Mucosa of descending colon (tissue), 3 donors: ENCODE measurements at regions not wholly inside any gene's neighbourhood (a gene's known extent, or its start where the extent isn't known, plus 50 kb on each side); places are given as distances from the start of the nearest gene placed in this dataset.

Experiments
- ATAC-seq: fragments of 200-7000 bp; cut with Tn5 transposase; one replicate; pipeline ENCODE4 v1.9.1; 2020; ENCODE audit warnings: mild to moderate bottlenecking, moderate library complexity
- DNase-seq, 3 donors: peaks; one replicate each; pipeline ENCODE4 v3.0.0-alpha.2; 2020
- H3K36me3 ChIP-seq: fragments of 200-600 bp; one replicate; pipeline ENCODE4 v1.8.0; 2021; ENCODE audit warnings: low read depth, mild to moderate bottlenecking
- H3K4me1 ChIP-seq: fragments of 200-600 bp; one replicate; pipeline ENCODE4 v1.8.0; 2021; ENCODE audit warnings: low read depth, mild to moderate bottlenecking
- H3K4me3 ChIP-seq: fragments of 200-600 bp; one replicate; pipeline ENCODE4 v1.8.0; 2021; ENCODE audit warnings: mild to moderate bottlenecking
- H3K9me3 ChIP-seq: fragments of 200-600 bp; one replicate; pipeline ENCODE4 v1.8.0; 2021; ENCODE audit warnings: mild to moderate bottlenecking
- CTCF ChIP-seq: fragments of 200-600 bp; IDR thresholded peaks from one replicate; pipeline ENCODE4 v1.8.0; 2022; ENCODE audit warnings: antibody characterized with exemption, mild to moderate bottlenecking
- intact Hi-C, 2 donors: fragments of 100-400 bp; cut with DNase I in 1 of 2; cut with micrococcal nuclease in 1 of 2; formaldehyde crosslinking; loops; one replicate each; pipeline versions ENCODE4 v1.11.0 to v1.11.1; 2022; cut with DNase I, micrococcal nuclease
- donor health status: DM: no; HTN: no; CAD: no; lungs with moderate emphysema.
- donor health status: DM: no; HTN: no; CAD: no.
- donor health status: DM: no; HTN: yes; CAD: no.

DNA sequence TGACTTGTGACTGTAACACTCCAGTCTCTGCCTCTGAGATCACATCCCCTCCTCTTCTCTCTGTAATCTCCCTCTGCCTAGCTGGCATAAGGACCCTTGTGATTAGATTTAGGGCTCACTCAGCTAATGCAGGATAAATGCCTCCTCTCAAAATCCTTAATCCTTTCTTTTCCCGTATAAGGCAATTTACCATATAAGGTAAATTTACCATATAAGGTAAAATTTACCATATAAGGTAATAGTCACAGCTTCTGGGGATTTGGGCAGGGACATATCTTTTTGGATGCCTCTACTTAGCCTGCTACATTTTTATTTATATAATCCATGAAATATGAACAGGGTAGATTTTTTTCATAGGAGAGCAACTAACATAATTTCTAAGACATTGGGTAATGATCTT is 318.0 kb upstream of the PUM3 start:
- TF ChIP-seq CTCF = no peak
- ATAC-seq (no peak), DNase-seq (no peak)
- H3K4me3 ChIP-seq = no peak overlapping the region
- no peaks in the 10 kb centered on the region for H3K9me3 ChIP-seq
- intact Hi-C loops = no loop called here
- no peaks in the 10 kb centered on the region for H3K4me1 ChIP-seq
- H3K36me3 ChIP-seq = no peaks in the 10 kb centered on the region

GRCh38 chr9:3157011-3157410 is 313.1 kb upstream of the PUM3 start:
- H3K4me3 ChIP-seq = no peak overlapping the region
- DNase-seq = peak in 1 of 3 donors; percentile 25
- intact Hi-C loops = no loop called here
- H3K36me3 ChIP-seq = no peaks in the 10 kb centered on the region
- no peak for ATAC-seq
- TF ChIP-seq CTCF = no peak
- H3K4me1 ChIP-seq = no peaks in the 10 kb centered on the region
- no peaks in the 10 kb centered on the region for H3K9me3 ChIP-seq

- intact Hi-C loops = no loop called here
- DNase-seq = no peak
- H3K4me3 ChIP-seq = no peak overlapping the region
- H3K4me1 ChIP-seq = no peaks in the 10 kb centered on the region
- ATAC-seq = no peak
- no peak for TF ChIP-seq CTCF
- H3K36me3 ChIP-seq = no peaks in the 10 kb centered on the region
- H3K9me3 ChIP-seq = no peaks in the 10 kb centered on the region
Measured at GRCh38 chr9:3151672-3152576, 308.0 kb upstream of the PUM3 start.

DNA sequence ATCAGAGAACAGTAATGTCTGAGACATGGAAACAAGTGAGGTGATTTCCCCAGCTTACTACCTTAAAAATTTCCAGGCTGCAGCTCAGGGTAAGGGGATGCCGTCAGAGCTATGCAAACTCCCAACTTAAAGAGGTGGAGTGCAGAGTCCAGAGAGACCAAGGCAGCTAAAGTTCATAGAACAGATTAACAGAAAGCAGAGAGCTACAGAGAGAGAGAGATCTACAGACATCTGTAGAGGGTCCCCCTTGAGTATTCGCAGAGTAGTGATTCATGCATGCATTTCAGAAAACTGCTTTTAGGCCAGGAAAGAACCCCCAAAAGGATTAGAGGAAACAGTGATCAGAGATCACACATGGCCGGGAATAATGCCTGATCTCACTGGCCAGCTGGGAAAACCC is 306.2 kb upstream of the PUM3 start:
- TF ChIP-seq CTCF = no peak
- ATAC-seq (no peak), DNase-seq (no peak)
- H3K4me1 ChIP-seq = no peaks in the 10 kb centered on the region
- H3K36me3 ChIP-seq = no peaks in the 10 kb centered on the region
- no peak overlapping the region for H3K4me3 ChIP-seq
- intact Hi-C loops = no loop called here
- H3K9me3 ChIP-seq = no peaks in the 10 kb centered on the region

DNA sequence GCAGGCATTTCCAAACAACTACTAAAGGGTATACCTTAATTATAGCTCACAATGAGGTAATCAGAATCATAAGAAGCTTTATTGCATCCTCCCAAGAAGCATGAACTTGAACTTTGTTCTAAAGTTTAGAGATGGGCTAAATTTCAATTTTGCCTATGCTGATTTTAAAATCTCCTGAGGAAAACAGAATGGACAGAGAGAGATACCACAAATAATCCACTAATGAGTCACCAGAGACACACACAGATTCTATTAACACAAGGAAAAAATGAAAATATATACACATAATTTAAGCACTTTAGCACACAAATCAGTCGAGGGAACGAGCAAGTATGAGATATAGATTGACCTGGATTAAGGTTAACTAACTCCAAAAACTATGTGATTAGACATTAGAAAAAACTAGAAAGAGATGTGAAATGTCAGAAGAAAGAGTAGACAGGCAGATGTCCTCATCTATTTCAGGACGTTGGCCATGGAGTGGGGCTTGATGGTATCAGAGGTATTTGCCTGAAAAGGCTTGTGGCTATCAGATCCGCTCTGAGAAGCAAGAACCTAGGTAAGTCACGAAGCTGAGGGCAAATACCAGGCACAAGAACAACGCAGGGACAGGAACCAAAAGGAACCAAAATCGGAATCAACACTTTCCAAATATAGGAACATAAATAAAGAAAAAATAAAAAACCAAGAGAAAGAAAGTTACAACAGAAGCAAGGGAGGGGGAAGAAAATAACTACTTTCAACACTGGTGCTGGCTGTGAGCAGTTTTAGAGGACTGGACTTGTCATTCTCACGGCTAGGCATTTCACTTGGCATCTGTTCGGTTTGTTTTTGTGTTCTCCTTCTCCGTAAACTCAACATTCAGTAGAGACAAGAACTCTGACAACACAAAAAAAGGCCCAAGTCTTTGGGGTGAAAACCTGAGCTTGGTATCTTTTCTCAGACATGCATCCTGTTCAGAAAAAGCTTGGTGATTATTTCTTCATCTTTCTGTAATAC is 294.6 kb upstream of the PUM3 start:
- no peaks in the 10 kb centered on the region for H3K9me3 ChIP-seq
- no peaks in the 10 kb centered on the region for H3K36me3 ChIP-seq
- intact Hi-C loops = loop anchor here in 1 of 2 donors (10.0 kb wide), 1 partner anchor 64 kb away; no protein-coding TSS in a partner anchor
- no peaks in the 10 kb centered on the region for H3K4me1 ChIP-seq
- ATAC-seq (no peak), DNase-seq (no peak)
- no peak for TF ChIP-seq CTCF
- H3K4me3 ChIP-seq = no peak overlapping the region
